ENCODE measurements at regions not wholly inside any gene's neighbourhood (a gene's known extent, or its start where the extent isn't known, plus 50 kb on each side); places are given as distances from the start of the nearest gene placed in this dataset.

DNA sequence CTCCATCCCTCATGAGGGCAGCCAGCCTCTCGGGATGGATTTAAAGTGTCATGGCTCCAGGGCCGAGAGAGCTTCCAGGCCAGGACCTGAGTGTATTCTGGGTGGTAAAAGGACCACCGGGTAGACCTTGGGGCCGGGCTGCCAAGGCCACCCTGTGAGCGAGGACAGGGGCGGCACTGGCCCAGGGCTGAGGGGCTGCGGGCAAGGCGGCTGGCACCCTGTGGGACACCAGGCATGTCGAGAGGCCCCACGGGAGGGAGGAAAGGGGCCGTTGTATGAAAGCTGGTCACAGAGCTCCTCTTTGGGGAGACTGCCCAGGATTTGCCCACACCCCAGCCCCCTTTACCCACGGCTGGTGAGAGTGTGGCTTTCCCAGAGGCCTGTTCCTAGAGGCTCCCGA, 92.3 kb upstream of the RTL6 start:
- TF ChIP-seq, protein P1, sequence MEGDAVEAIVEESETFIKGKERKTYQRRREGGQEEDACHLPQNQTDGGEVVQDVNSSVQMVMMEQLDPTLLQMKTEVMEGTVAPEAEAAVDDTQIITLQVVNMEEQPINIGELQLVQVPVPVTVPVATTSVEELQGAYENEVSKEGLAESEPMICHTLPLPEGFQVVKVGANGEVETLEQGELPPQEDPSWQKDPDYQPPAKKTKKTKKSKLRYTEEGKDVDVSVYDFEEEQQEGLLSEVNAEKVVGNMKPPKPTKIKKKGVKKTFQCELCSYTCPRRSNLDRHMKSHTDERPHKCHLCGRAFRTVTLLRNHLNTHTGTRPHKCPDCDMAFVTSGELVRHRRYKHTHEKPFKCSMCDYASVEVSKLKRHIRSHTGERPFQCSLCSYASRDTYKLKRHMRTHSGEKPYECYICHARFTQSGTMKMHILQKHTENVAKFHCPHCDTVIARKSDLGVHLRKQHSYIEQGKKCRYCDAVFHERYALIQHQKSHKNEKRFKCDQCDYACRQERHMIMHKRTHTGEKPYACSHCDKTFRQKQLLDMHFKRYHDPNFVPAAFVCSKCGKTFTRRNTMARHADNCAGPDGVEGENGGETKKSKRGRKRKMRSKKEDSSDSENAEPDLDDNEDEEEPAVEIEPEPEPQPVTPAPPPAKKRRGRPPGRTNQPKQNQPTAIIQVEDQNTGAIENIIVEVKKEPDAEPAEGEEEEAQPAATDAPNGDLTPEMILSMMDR (IDR thresholded peaks at IDR 0.05): no peak
- TF ChIP-seq POLR2A (IDR thresholded peaks at IDR 0.05): no peak
